ENCODE measurements at regions not wholly inside any gene's neighbourhood (a gene's known extent, or its start where the extent isn't known, plus 50 kb on each side); places are given as distances from the start of the nearest gene placed in this dataset.

- 27% methylated on average over 3 of the region's 3 CpGs for WGBS (ENCODE audit: low lambda C conversion rate)
- H3K9ac ChIP-seq, result no peak overlapping the region
- DNase-seq, result no peak
- no peaks in the 10 kb centered on the region for H3K36me3 ChIP-seq (replicated peaks in 1 of 2; ENCODE audit: control insufficient read depth in 1 of 2, insufficient read depth in 2 of 2, low read length in 1 of 2)
- H4K20me1 ChIP-seq (ENCODE audit: insufficient read depth), result no peaks in the 10 kb centered on the region
- H3K4me1 ChIP-seq (ENCODE audit: control insufficient read depth in 1 of 2, insufficient read depth in 2 of 2, low read depth in 1 of 2, low read length in 1 of 2), result no peaks in the 10 kb centered on the region; a peak in 1 of 4 replicates
- POLR2A ChIA-PET, result no interaction called here
- H3F3A ChIP-seq (replicated peaks; ENCODE audit: insufficient read depth), result no peaks in the 10 kb centered on the region
- no peaks in the 10 kb centered on the region for H3K9me3 ChIP-seq
- no peaks in the 10 kb centered on the region for H3K9me2 ChIP-seq
- H2AFZ ChIP-seq (ENCODE audit: low read depth), result no peak overlapping the region
- H3K27me3 ChIP-seq (ENCODE audit: insufficient read depth), result no peaks in the 10 kb centered on the region
- H3K79me2 ChIP-seq (ENCODE audit: insufficient read depth), result no peaks in the 10 kb centered on the region
- CTCF ChIA-PET, result no interaction called here
- no peak overlapping the region for H3K4me2 ChIP-seq
- H3K4me3 ChIP-seq (ENCODE audit: low read depth in 2 of 2, low read length in 1 of 2), result no peak overlapping the region
- no peak overlapping the region for H3K27ac ChIP-seq (ENCODE audit: low read depth in 2 of 2, low read length in 1 of 2)
- no peak for TF ChIP-seq RFX5 (IDR thresholded peaks at IDR 0.05; ENCODE audit: low read length)
- TF ChIP-seq, protein P1, sequence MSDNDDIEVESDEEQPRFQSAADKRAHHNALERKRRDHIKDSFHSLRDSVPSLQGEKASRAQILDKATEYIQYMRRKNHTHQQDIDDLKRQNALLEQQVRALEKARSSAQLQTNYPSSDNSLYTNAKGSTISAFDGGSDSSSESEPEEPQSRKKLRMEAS (IDR thresholded peaks at IDR 0.05; ENCODE audit: low read depth), result no peak
- no peak for TF ChIP-seq ELF1 (IDR thresholded peaks at IDR 0.05)
- no peak for TF ChIP-seq CHD2 (IDR thresholded peaks at IDR 0.05; ENCODE audit: low read length, partially characterized antibody)
- no peak for TF ChIP-seq GABPA (IDR thresholded peaks at IDR 0.05; ENCODE audit: low read depth)
- TF ChIP-seq, protein P2, sequence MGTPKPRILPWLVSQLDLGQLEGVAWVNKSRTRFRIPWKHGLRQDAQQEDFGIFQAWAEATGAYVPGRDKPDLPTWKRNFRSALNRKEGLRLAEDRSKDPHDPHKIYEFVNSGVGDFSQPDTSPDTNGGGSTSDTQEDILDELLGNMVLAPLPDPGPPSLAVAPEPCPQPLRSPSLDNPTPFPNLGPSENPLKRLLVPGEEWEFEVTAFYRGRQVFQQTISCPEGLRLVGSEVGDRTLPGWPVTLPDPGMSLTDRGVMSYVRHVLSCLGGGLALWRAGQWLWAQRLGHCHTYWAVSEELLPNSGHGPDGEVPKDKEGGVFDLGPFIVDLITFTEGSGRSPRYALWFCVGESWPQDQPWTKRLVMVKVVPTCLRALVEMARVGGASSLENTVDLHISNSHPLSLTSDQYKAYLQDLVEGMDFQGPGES (IDR thresholded peaks at IDR 0.05; ENCODE audit: low read depth, low read length), result no peak
- no peak for TF ChIP-seq SMC3 (IDR thresholded peaks at IDR 0.05; ENCODE audit: low read depth, low read length)
- no peak for TF ChIP-seq TAF1 (IDR thresholded peaks at IDR 0.05; ENCODE audit: borderline replicate concordance, low read depth, low read length)
- TF ChIP-seq RAD21 (IDR thresholded peaks at IDR 0.05; ENCODE audit: low read length), result no peak
Observed at GRCh38 chr6:106745197-106745770, 115.9 kb downstream of the QRSL1 start.

- Histone ChIP-seq H3K27ac (ENCODE audit: low read depth in 2 of 2, low read length in 1 of 2) (no peak overlapping the region), H3K9me2 (no peaks in the 10 kb centered on the region), H4K20me1 (ENCODE audit: insufficient read depth) (no peaks in the 10 kb centered on the region), H3K9me3 (no peaks in the 10 kb centered on the region), H3K36me3 (replicated peaks in 1 of 2; ENCODE audit: control insufficient read depth in 1 of 2, insufficient read depth in 2 of 2, low read length in 1 of 2) (no peaks in the 10 kb centered on the region), H3K79me2 (ENCODE audit: insufficient read depth) (no peaks in the 10 kb centered on the region), H3F3A (replicated peaks; ENCODE audit: insufficient read depth) (no peaks in the 10 kb centered on the region), H2AFZ (ENCODE audit: low read depth) (no peak overlapping the region), H3K4me1 (ENCODE audit: control insufficient read depth in 1 of 2, insufficient read depth in 2 of 2, low read depth in 1 of 2, low read length in 1 of 2) (no peaks in the 10 kb centered on the region; a peak in 1 of 4 replicates), H3K4me2 (no peak overlapping the region), H3K9ac (no peak overlapping the region), H3K27me3 (ENCODE audit: insufficient read depth) (no peaks in the 10 kb centered on the region), H3K4me3 (ENCODE audit: low read depth in 2 of 2, low read length in 1 of 2) (no peak overlapping the region)
- TF ChIP-seq FOSL2 (IDR thresholded peaks at IDR 0.05; ENCODE audit: borderline replicate concordance, low read depth), result no peak
- no peak for TF ChIP-seq MXI1 (IDR thresholded peaks at IDR 0.05; ENCODE audit: low read depth, low read length)
- no peak for TF ChIP-seq FOXJ3 (CRISPR knock-in tag; IDR thresholded peaks at IDR 0.05)
- no peak for TF ChIP-seq TEAD4 (IDR thresholded peaks at IDR 0.05; ENCODE audit: borderline replicate concordance, insufficient read depth)
- TF ChIP-seq CHD2 (IDR thresholded peaks at IDR 0.05; ENCODE audit: low read length, partially characterized antibody), result no peak
- no peak for TF ChIP-seq ELF1 (IDR thresholded peaks at IDR 0.05)
- no peak for TF ChIP-seq EZH2phosphoT487 (IDR thresholded peaks at IDR 0.05; ENCODE audit: borderline replicate concordance, low read depth)
- TF ChIP-seq POLR2AphosphoS5 (IDR thresholded peaks at IDR 0.05; ENCODE audit: low read depth, low read length), result no peak
- no peak for TF ChIP-seq MEF2A (IDR thresholded peaks at IDR 0.05; ENCODE audit: borderline replicate concordance, low read depth)
- no peak for TF ChIP-seq PBX3 (IDR thresholded peaks at IDR 0.05)
- no peak for TF ChIP-seq RFX5 (IDR thresholded peaks at IDR 0.05; ENCODE audit: low read length)
- no peak for TF ChIP-seq FOXM1 (IDR thresholded peaks at IDR 0.05; ENCODE audit: low read depth)
- TF ChIP-seq NFIC (IDR thresholded peaks at IDR 0.05; ENCODE audit: borderline replicate concordance), result no peak
- TF ChIP-seq ZBTB33 (IDR thresholded peaks at IDR 0.05; ENCODE audit: borderline replicate concordance, low read depth), result no peak
- TF ChIP-seq, protein P3, sequence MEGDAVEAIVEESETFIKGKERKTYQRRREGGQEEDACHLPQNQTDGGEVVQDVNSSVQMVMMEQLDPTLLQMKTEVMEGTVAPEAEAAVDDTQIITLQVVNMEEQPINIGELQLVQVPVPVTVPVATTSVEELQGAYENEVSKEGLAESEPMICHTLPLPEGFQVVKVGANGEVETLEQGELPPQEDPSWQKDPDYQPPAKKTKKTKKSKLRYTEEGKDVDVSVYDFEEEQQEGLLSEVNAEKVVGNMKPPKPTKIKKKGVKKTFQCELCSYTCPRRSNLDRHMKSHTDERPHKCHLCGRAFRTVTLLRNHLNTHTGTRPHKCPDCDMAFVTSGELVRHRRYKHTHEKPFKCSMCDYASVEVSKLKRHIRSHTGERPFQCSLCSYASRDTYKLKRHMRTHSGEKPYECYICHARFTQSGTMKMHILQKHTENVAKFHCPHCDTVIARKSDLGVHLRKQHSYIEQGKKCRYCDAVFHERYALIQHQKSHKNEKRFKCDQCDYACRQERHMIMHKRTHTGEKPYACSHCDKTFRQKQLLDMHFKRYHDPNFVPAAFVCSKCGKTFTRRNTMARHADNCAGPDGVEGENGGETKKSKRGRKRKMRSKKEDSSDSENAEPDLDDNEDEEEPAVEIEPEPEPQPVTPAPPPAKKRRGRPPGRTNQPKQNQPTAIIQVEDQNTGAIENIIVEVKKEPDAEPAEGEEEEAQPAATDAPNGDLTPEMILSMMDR (IDR thresholded peaks at IDR 0.05), result no peak
- TF ChIP-seq GABPA (IDR thresholded peaks at IDR 0.05; ENCODE audit: low read depth), result no peak
- no peak for TF ChIP-seq RXRA (IDR thresholded peaks at IDR 0.05; ENCODE audit: borderline replicate concordance, low read depth)
- TF ChIP-seq TAF1 (IDR thresholded peaks at IDR 0.05; ENCODE audit: borderline replicate concordance, low read depth, low read length), result no peak
- ChIA-PET CTCF (no interaction called here), POLR2A (no interaction called here)
- WGBS (ENCODE audit: low lambda C conversion rate), result 28% methylated on average over 2 of the region's 2 CpGs
- DNase-seq, result no peak
Observed at GRCh38 chr6:106744781-106745180, 115.4 kb downstream of the QRSL1 start.
